SU-DHL-6 (cell line): ENCODE measurements at regions not wholly inside any gene's neighbourhood (a gene's known extent, or its start where the extent isn't known, plus 50 kb on each side); places are given as distances from the start of the nearest gene placed in this dataset.

ENCODE experiments used
- H2AFZ ChIP-seq: fragments of 200-600 bp; sonication (generic); 2 replicates; pipeline ENCODE4 v1.6.1; 2014; ENCODE audit warnings: low read depth, mild to moderate bottlenecking, moderate library complexity, mixed read lengths, antibody characterized with exemption, low read length; ENCODE audit not compliant: severe bottlenecking
- H3F3A ChIP-seq: fragments of 200-600 bp; shearing (Covaris generic); 2 replicates; pipeline ENCODE4 v1.6.0; 2016; ENCODE audit warnings: antibody characterized with exemption, mild to moderate bottlenecking; ENCODE audit not compliant: insufficient read depth
- H3K27ac ChIP-seq: fragments of 200-600 bp; sonication (generic); 2 replicates; pipeline ENCODE4 v1.5.1; 2016; ENCODE audit warnings: low read depth, mild to moderate bottlenecking, low read length, moderate library complexity, mixed read lengths
- H3K27me3 ChIP-seq: fragments of 200-600 bp; sonication (generic), shearing (Covaris generic); 2 replicates; pipeline ENCODE4 v1.6.0; 2014; ENCODE audit warnings: mild to moderate bottlenecking, low read length
- H3K36me3 ChIP-seq: fragments of 200-600 bp; sonication (generic); 2 replicates; pipeline ENCODE4 v1.6.1; 2014; ENCODE audit warnings: mild to moderate bottlenecking, low read length, mixed read lengths
- H3K4me2 ChIP-seq: fragments of 300-600, 200-600 bp; shearing (Covaris generic), sonication (generic); 2 replicates; pipeline ENCODE4 v1.6.0; 2014; ENCODE audit warnings: low read length, low read depth, mild to moderate bottlenecking; ENCODE audit not compliant: poor library complexity, severe bottlenecking
- H3K4me3 ChIP-seq: fragments of 200-600 bp; sonication (generic); 2 replicates; pipeline ENCODE4 v1.5.1; 2014; ENCODE audit warnings: antibody characterized with exemption, low read length, mild to moderate bottlenecking, mixed read lengths; ENCODE audit not compliant: insufficient read depth, poor library complexity, severe bottlenecking
- H3K79me2 ChIP-seq: fragments of 200-600 bp; sonication (generic); 2 replicates; pipeline ENCODE4 v1.6.1; 2014; ENCODE audit warnings: mild to moderate bottlenecking, low read length, moderate library complexity; ENCODE audit not compliant: insufficient read depth
- H3K9ac ChIP-seq: fragments of 200-600 bp; sonication (generic); 2 replicates; pipeline ENCODE4 v1.7.0; 2014; ENCODE audit warnings: mild to moderate bottlenecking, low read length
- H3K9me2 ChIP-seq: fragments of 200-600 bp; sonication (generic); replicated peaks from 2 replicates; pipeline ENCODE4 v1.6.1; 2014; ENCODE audit warnings: low read length; ENCODE audit not compliant: insufficient read depth
- H3K9me3 ChIP-seq: fragments of 200-600 bp; sonication (generic); 2 replicates; pipeline ENCODE4 v1.6.1; 2014; ENCODE audit warnings: low read length, mixed read lengths; ENCODE audit not compliant: insufficient read depth
- H4K20me1 ChIP-seq: fragments of 200-600 bp; sonication (generic); 2 replicates; pipeline ENCODE4 v1.6.1; 2014; ENCODE audit warnings: low read depth, mild to moderate bottlenecking, antibody characterized with exemption, low read length, moderate library complexity, mixed read lengths
- EZH2phosphoT487 ChIP-seq: fragments of 200-600 bp; sonication (generic), shearing (Covaris generic); conservative IDR thresholded peaks from 2 replicates; pipeline ENCODE4 v1.6.1; 2018; ENCODE audit warnings: mild to moderate bottlenecking, antibody characterized with exemption, low read length, moderate library complexity, mixed read lengths
- TF ChIP-seq, protein P1 (sequence below): fragments of 200-600 bp; sonication (generic); IDR thresholded peaks from one replicate; pipeline ENCODE4 v1.5.1; 2017; ENCODE audit warnings: antibody characterized with exemption, mild to moderate bottlenecking, low read length, moderate library complexity; ENCODE audit not compliant: insufficient read depth, poor library complexity, severe bottlenecking

GRCh38 chr9:28179893-28180292 lies 606.6 kb upstream of the C9orf72 start:
- Histone ChIP-seq H3K79me2 (no peaks in the 10 kb centered on the region), H2AFZ (no peak overlapping the region), H3K9me2 (no peaks in the 10 kb centered on the region), H3K27me3 (no peaks in the 10 kb centered on the region), H3K36me3 (no peaks in the 10 kb centered on the region), H4K20me1 (no peaks in the 10 kb centered on the region), H3K4me2 (no peak overlapping the region), H3K9me3 (no peaks in the 10 kb centered on the region), H3F3A (no peaks in the 10 kb centered on the region), H3K27ac (no peak overlapping the region), H3K9ac (no peak overlapping the region), H3K4me3 (no peak overlapping the region)
- TF ChIP-seq, protein P1, sequence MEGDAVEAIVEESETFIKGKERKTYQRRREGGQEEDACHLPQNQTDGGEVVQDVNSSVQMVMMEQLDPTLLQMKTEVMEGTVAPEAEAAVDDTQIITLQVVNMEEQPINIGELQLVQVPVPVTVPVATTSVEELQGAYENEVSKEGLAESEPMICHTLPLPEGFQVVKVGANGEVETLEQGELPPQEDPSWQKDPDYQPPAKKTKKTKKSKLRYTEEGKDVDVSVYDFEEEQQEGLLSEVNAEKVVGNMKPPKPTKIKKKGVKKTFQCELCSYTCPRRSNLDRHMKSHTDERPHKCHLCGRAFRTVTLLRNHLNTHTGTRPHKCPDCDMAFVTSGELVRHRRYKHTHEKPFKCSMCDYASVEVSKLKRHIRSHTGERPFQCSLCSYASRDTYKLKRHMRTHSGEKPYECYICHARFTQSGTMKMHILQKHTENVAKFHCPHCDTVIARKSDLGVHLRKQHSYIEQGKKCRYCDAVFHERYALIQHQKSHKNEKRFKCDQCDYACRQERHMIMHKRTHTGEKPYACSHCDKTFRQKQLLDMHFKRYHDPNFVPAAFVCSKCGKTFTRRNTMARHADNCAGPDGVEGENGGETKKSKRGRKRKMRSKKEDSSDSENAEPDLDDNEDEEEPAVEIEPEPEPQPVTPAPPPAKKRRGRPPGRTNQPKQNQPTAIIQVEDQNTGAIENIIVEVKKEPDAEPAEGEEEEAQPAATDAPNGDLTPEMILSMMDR: no peak
- no peak for TF ChIP-seq EZH2phosphoT487

- TF ChIP-seq, protein P1: no peak
- no peak for TF ChIP-seq EZH2phosphoT487
- Histone ChIP-seq H3K79me2 (no peaks in the 10 kb centered on the region), H3K9ac (no peak overlapping the region), H3K9me3 (no peaks in the 10 kb centered on the region), H3K27me3 (no peaks in the 10 kb centered on the region), H3K4me2 (no peak overlapping the region), H3K4me3 (no peak overlapping the region), H4K20me1 (no peaks in the 10 kb centered on the region), H3K9me2 (no peaks in the 10 kb centered on the region), H2AFZ (no peak overlapping the region), H3F3A (no peaks in the 10 kb centered on the region), H3K27ac (no peak overlapping the region), H3K36me3 (no peaks in the 10 kb centered on the region)
These were observed 617.7 kb upstream of the C9orf72 start for GRCh38 chr9:28190981-28191380.

DNA sequence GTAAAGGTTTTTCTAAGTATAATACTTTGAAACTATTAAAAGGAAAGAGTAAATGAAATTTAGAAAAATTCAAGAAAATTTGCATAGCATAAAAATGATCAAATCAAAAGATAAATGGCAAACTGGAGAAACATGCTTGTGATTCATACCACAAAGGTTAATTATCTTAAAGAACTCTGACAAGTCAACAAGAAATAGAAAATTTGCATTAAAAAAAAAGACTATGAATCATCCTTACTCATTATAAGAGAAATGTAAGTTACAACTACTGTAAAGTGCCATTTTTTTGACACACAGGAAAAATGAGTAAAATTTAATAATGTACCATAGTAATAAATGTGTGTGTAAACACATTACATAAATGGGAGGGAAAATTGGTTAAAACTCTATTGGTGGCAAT lies 624.4 kb upstream of the C9orf72 start:
- TF ChIP-seq EZH2phosphoT487: no peak
- TF ChIP-seq, protein P1: no peak
- no peaks in the 10 kb centered on the region for H3K36me3 ChIP-seq

DNA sequence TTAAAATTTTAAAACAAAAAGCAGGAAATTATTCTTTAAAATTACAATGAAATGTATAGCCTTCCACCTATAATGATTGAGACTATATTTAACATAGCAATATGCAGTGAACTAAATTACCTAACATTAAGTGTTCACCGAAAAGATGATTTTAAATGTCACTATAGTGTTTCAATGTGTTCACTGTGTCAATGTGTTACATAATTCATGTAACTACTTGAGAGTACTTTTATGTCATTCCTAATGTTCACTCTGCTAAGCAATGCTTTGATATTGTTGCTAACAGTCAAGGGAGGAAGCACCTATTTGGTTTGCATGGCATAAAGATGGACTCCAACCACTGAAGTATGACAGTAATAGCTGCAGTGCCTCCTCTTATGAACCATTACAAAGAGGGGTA lies 629.8 kb upstream of the C9orf72 start:
- Histone ChIP-seq H4K20me1 (no peaks in the 10 kb centered on the region), H3K9ac (no peak overlapping the region), H2AFZ (no peak overlapping the region), H3K9me3 (no peaks in the 10 kb centered on the region), H3K79me2 (no peaks in the 10 kb centered on the region), H3K27ac (no peak overlapping the region), H3F3A (no peaks in the 10 kb centered on the region), H3K9me2 (no peaks in the 10 kb centered on the region), H3K27me3 (no peaks in the 10 kb centered on the region), H3K36me3 (no peaks in the 10 kb centered on the region), H3K4me2 (no peak overlapping the region), H3K4me3 (no peak overlapping the region)
- TF ChIP-seq, protein P1: no peak
- TF ChIP-seq EZH2phosphoT487: no peak

More for the DNA sequence above, 624.4 kb upstream of the C9orf72 start:
- Histone ChIP-seq H3K27me3 (no peaks in the 10 kb centered on the region), H3K9ac (no peak overlapping the region), H3K27ac (no peak overlapping the region), H3K9me2 (no peaks in the 10 kb centered on the region), H4K20me1 (no peaks in the 10 kb centered on the region), H2AFZ (no peak overlapping the region), H3K79me2 (no peaks in the 10 kb centered on the region), H3K9me3 (no peaks in the 10 kb centered on the region), H3F3A (no peaks in the 10 kb centered on the region), H3K4me2 (no peak overlapping the region), H3K4me3 (no peak overlapping the region)
